NT2/D1 (cell line): ENCODE measurements at regions not wholly inside any gene's neighbourhood (a gene's known extent, or its start where the extent isn't known, plus 50 kb on each side); places are given as distances from the start of the nearest gene placed in this dataset.

Experiments used
- SUZ12 ChIP-seq: IDR thresholded peaks from 2 replicates; pipeline ENCODE4 v1.6.1; 2011; ENCODE audit not compliant: insufficient read length, insufficient read depth; ENCODE audit errors: extremely low read depth
- ZNF274 ChIP-seq: IDR thresholded peaks from 2 replicates; pipeline ENCODE4 v1.6.1; 2011; ENCODE audit warnings: mild to moderate bottlenecking, low read depth, low read length

DNA sequence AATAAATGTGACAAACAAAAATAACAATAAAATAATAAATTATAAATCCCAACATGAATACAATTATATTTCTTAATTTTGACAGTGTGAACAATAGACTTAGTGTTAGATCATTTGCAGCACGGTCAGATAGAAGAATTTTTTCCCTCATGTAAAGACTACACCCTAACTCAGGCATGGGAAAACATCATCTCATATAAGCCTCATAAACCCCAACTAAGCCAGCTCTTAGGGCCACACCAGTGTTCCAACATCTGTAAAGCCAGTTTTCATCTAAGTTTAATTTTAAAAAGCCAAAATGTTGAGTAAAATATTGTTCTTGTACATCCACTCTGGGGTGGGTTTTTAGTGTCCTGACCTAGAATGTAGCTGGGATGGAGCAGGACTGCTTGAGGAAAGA, 167.4 kb downstream of the QRSL1 start:
- no peak for TF ChIP-seq ZNF274
- no peak for TF ChIP-seq SUZ12
